Ovary (tissue), 7 donors: ENCODE measurements at regions not wholly inside any gene's neighbourhood (a gene's known extent, or its start where the extent isn't known, plus 50 kb on each side); places are given as distances from the start of the nearest gene placed in this dataset.

ENCODE experiments used
- DNase-seq, 5 donors: peaks; one replicate each; pipeline ENCODE4 v3.0.0-alpha.2; 2019 to 2020
- H3K27ac ChIP-seq, 2 donors: fragments of 200-600 bp; one replicate each; pipeline versions ENCODE4 v1.5.1 to v1.8.0; 2019 to 2022
- H3K27me3 ChIP-seq: fragments of 200-600 bp; one replicate; pipeline ENCODE4 v1.8.0; 2022
- H3K36me3 ChIP-seq: fragments of 200-600 bp; sonication (generic); one replicate; pipeline ENCODE4 v1.5.1; 2019
- H3K4me1 ChIP-seq: one replicate; pipeline ENCODE4 v1.8.1; 2013; ENCODE audit warnings: mild to moderate bottlenecking, moderate library complexity; ENCODE audit not compliant: insufficient read depth
- H3K4me3 ChIP-seq: fragments of 200-600 bp; sonication (generic); one replicate; pipeline ENCODE4 v1.5.1; 2017
- H3K9me3 ChIP-seq, 2 donors: fragments of 200-600 bp in 1 of 2; sonication (generic) in 1 of 2; one replicate each; pipeline versions ENCODE4 v1.5.1 to v1.8.1; 2013 to 2019; ENCODE audit warnings: mild to moderate bottlenecking in 1 of 2, moderate library complexity in 1 of 2
- EP300 ChIP-seq: sonication (generic); formaldehyde crosslinking; IDR thresholded peaks from one replicate; pipeline ENCODE4 v1.6.1; 2017; ENCODE audit warnings: antibody characterized with exemption
- POLR2A ChIP-seq: fragments of 450-650 bp; IDR thresholded peaks from one replicate; pipeline ENCODE4 v1.6.1; 2017; ENCODE audit warnings: antibody characterized with exemption, mild to moderate bottlenecking, moderate library complexity
- WGBS, 3 donors: extraction: QIAGEN DNeasy Blood & Tissue Kit in 1 of 3; methylation state at CpG; one replicate each; pipeline versions ENCODE4 v1.1.5 to v1.1.7; 2013 to 2017; 5-methylcytosine and 5-hydroxymethylcytosine counted together
- intact Hi-C, 4 donors: fragments of 100-400 bp; cut with DNase I; formaldehyde crosslinking; loops; one replicate each; pipeline versions ENCODE4 v1.11.0 to v1.15.1; 2022 to 2023
- TF ChIP-seq, protein P1 (sequence below), 3 donors: fragments of 450-650 bp in 2 of 3; fragments of 200-600 bp in 1 of 3; IDR thresholded peaks; one replicate each; pipeline versions ENCODE4 v1.5.1 to v1.8.0; 2016 to 2022; ENCODE audit warnings: antibody characterized with exemption in 3 of 3, mild to moderate bottlenecking in 1 of 3
- donor health status: DM: no; HTN: no; CAD: no; lungs with moderate emphysema.
- donor health status: DM: no; HTN: no; CAD: no.
- donor health status: Bipolar disorder and iron deficiency.
- donor health status: DM: no; HTN: no; CAD: no.
- donor health status: DM: yes; HTN: yes; CAD: no.

DNA sequence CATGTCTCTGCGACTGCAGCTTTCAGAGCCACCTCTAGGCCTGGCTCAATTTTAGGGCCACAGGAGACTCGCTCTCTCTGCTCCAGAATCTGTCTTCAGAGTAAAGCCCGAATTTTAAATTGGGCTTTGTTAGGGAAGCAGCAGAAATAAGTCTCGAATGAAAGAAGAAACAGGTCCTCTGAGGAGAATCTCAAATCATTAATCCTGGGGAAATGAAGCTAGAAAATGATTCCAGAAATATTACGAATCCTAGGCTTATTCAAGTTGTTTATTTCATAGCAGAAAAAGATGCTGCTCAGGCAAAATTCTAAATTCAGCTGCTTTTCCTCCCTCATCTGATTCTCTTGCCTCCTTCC lies 114.2 kb upstream of the THBS1 start:
- H3K36me3 ChIP-seq, result no peaks in the 10 kb centered on the region
- H3K4me3 ChIP-seq, result no peak overlapping the region
- TF ChIP-seq POLR2A, result no peak
- TF ChIP-seq, protein P1, sequence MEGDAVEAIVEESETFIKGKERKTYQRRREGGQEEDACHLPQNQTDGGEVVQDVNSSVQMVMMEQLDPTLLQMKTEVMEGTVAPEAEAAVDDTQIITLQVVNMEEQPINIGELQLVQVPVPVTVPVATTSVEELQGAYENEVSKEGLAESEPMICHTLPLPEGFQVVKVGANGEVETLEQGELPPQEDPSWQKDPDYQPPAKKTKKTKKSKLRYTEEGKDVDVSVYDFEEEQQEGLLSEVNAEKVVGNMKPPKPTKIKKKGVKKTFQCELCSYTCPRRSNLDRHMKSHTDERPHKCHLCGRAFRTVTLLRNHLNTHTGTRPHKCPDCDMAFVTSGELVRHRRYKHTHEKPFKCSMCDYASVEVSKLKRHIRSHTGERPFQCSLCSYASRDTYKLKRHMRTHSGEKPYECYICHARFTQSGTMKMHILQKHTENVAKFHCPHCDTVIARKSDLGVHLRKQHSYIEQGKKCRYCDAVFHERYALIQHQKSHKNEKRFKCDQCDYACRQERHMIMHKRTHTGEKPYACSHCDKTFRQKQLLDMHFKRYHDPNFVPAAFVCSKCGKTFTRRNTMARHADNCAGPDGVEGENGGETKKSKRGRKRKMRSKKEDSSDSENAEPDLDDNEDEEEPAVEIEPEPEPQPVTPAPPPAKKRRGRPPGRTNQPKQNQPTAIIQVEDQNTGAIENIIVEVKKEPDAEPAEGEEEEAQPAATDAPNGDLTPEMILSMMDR (IDR thresholded peaks at IDR 0.05), result no peak
- no peak for TF ChIP-seq EP300
- intact Hi-C loops, result no loop called here
- DNase-seq, result no peak
- WGBS, 3 donors, result 72 to 79% (median 75%) methylated on average over 5 of the region's 5 CpGs
- no peaks in the 10 kb centered on the region for H3K27me3 ChIP-seq
- H3K4me1 ChIP-seq, result peaks cover 2% of the 10 kb centered on the region
- H3K9me3 ChIP-seq, result no peaks in the 10 kb centered on the region
- H3K27ac ChIP-seq, result no peak overlapping the region

DNA sequence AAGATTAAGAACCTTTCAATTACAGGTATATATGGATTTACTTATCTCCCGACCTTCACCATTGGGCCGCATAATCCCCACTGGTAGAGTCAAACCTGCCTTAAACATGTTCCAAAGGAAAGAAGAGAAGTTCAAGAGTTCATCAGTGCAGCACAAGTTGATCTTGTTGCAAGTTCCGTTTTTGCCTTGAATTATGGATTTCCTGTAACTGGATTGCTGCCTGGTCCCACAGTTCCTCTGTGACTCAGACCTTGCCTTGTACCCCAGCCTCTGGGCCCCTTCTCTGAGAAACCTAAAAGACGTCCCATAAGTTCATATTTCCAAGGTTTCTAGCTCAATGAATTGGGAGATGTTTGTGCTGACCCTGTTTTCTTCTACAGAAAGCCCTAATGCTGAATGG lies 112.5 kb upstream of the THBS1 start:
- H3K27ac ChIP-seq, result no peak overlapping the region
- TF ChIP-seq, protein P1 (IDR thresholded peaks at IDR 0.05), result no peak
- TF ChIP-seq POLR2A (no peak), EP300 (no peak)
- no peak for DNase-seq

GRCh38 chr15:39468828-39469227 lies 112.1 kb upstream of the THBS1 start:
- no peak for TF ChIP-seq EP300
- TF ChIP-seq POLR2A, result no peak
- TF ChIP-seq, protein P1 (IDR thresholded peaks at IDR 0.05), result no peak
- Histone ChIP-seq H3K27ac (no peak overlapping the region), H3K36me3 (no peaks in the 10 kb centered on the region), H3K4me3 (no peak overlapping the region), H3K27me3 (no peaks in the 10 kb centered on the region), H3K4me1 (peaks cover 2% of the 10 kb centered on the region), H3K9me3 (no peaks in the 10 kb centered on the region)
- WGBS, 3 donors, result 94 to 98% (median 97%) methylated on average over 3 of the region's 3 CpGs
- no peak for DNase-seq
- intact Hi-C loops, result no loop called here

More for the DNA sequence above, 112.5 kb upstream of the THBS1 start:
- intact Hi-C loops, result no loop called here
- 84 to 91% (median 85%) methylated on average over 4 of the region's 4 CpGs for WGBS, 3 donors
- H3K4me1 ChIP-seq, result peaks cover 2% of the 10 kb centered on the region
- H3K9me3 ChIP-seq, result no peaks in the 10 kb centered on the region
- H3K36me3 ChIP-seq, result no peaks in the 10 kb centered on the region
- H3K4me3 ChIP-seq, result no peak overlapping the region
- no peaks in the 10 kb centered on the region for H3K27me3 ChIP-seq

DNA sequence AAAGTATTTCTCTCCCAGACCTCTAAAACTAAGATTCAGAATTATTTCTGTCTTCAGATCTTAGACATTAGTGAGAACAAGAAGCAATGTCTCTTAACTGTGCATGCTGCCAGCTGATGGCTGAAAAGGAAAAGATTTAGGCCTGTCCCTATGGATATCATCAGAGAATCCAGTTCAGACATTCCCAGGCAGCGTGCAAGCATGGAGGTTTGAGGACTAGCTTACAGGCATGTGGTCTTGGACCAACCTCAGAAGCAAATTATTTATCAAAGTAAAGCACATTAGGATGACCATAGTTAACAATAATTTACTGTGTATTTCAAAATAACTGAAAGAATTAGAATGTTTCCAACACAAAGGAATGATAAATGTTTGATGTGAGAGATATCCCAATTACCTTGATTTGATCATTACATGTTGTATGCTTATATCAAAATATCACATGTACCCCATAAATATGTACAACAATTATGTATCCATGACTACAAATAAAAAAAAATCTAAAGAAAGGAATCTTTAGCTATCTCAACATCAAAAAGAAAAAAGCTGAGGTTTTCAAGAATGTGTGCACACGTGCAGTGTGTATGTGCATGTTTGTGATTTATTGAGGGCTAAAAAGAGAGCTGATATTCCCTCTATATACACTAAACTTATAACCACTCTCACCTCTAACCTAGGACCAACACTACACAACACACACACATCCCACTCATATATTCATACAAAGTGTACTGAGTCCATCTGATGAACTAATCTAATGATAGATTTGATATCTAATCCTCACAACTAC lies 108.9 kb upstream of the THBS1 start:
- intact Hi-C loops, result no loop called here

More for the DNA sequence above, 108.9 kb upstream of the THBS1 start:
- DNase-seq, result no peak
- TF ChIP-seq, protein P1 (IDR thresholded peaks at IDR 0.05), result no peak
- TF ChIP-seq POLR2A (no peak), EP300 (no peak)
- Histone ChIP-seq H3K36me3 (no peaks in the 10 kb centered on the region), H3K27ac (peak overlapping the region in 1 of 2 donors; percentile 13), H3K9me3 (no peaks in the 10 kb centered on the region), H3K27me3 (no peaks in the 10 kb centered on the region), H3K4me3 (no peak overlapping the region), H3K4me1 (no peaks in the 10 kb centered on the region)
- 69 to 86% (median 81%) methylated on average over 2 of the region's 2 CpGs for WGBS, 3 donors
